Activated CD4-positive, alpha-beta T cell treated with anti-CD3 and anti-CD28 coated beads, Interleukin-2, amount 50 U/mL, for 16 hours (primary cell): ENCODE measurements at regions not wholly inside any gene's neighbourhood (a gene's known extent, or its start where the extent isn't known, plus 50 kb on each side); places are given as distances from the start of the nearest gene placed in this dataset.
"Not testable (repeated sequence)": the region's sequence is repeated elsewhere in the genome, so short reads cannot be mapped to it uniquely, and the experiment has no call there.

ENCODE experiments used
- DNase-seq: peaks from one replicate; pipeline ENCODE4 v3.0.0-alpha.2; 2020

- no peak for DNase-seq
Measured at GRCh38 chr4:115279330-115279729, 165.9 kb upstream of the NDST4 start.

- DNase-seq = no peak
Measured at GRCh38 chr4:115278830-115279229, 165.4 kb upstream of the NDST4 start.

GRCh38 chr4:115275615-115276014 is 162.2 kb upstream of the NDST4 start:
- DNase-seq = no peak

- peak; percentile 36 for DNase-seq
Measured at GRCh38 chr4:115274545-115274944, 161.1 kb upstream of the NDST4 start.

- DNase-seq = peak; percentile 53
Measured at GRCh38 chr4:115272594-115272993, 159.2 kb upstream of the NDST4 start.

- DNase-seq = peak; percentile 74
Measured at GRCh38 chr4:115272185-115272584, 158.8 kb upstream of the NDST4 start.

GRCh38 chr4:115260195-115260594 is 146.8 kb upstream of the NDST4 start:
- no peak for DNase-seq

- no peak for DNase-seq
Measured at GRCh38 chr4:115259642-115260041, 146.2 kb upstream of the NDST4 start.

GRCh38 chr4:115249808-115250207 is 136.4 kb upstream of the NDST4 start:
- DNase-seq = no peak

- DNase-seq = peak; percentile 16
Measured at GRCh38 chr4:115234405-115235093, 121.1 kb upstream of the NDST4 start.

- no peak for DNase-seq
Measured at GRCh38 chr4:115233600-115233999, 120.2 kb upstream of the NDST4 start.

GRCh38 chr4:115229873-115230272 is 116.5 kb upstream of the NDST4 start:
- no peak for DNase-seq

GRCh38 chr4:115228851-115229250 is 115.4 kb upstream of the NDST4 start:
- no peak for DNase-seq

- no peak for DNase-seq
Measured at GRCh38 chr4:115222061-115222460, 108.6 kb upstream of the NDST4 start.

GRCh38 chr4:115219862-115220261 is 106.4 kb upstream of the NDST4 start:
- DNase-seq = no peak

GRCh38 chr4:115219315-115219860 is 106.0 kb upstream of the NDST4 start:
- DNase-seq = no peak

- DNase-seq = no peak
Measured at GRCh38 chr4:115215935-115216334, 102.5 kb upstream of the NDST4 start.

- DNase-seq = no peak
Measured at GRCh38 chr4:115213716-115214115, 100.3 kb upstream of the NDST4 start.

- no peak for DNase-seq
Measured at GRCh38 chr4:115201042-115201330, 87.6 kb upstream of the NDST4 start.

- not testable (repeated sequence) for DNase-seq
Measured at GRCh38 chr4:115200201-115201041, 87.0 kb upstream of the NDST4 start.

GRCh38 chr4:115194612-115195011 is 81.2 kb upstream of the NDST4 start:
- not testable (repeated sequence) for DNase-seq

GRCh38 chr4:115190529-115190928 is 77.1 kb upstream of the NDST4 start:
- no peak for DNase-seq

- no peak for DNase-seq
Measured at GRCh38 chr4:115187136-115187535, 73.7 kb upstream of the NDST4 start.

- DNase-seq = not testable (repeated sequence)
Measured at GRCh38 chr4:115179438-115180062, 66.1 kb upstream of the NDST4 start.
